Activated CD8-positive, alpha-beta memory T cell treated with anti-CD3 and anti-CD28 coated beads, Interleukin-2, amount 50 U/mL, for 48 hours (primary cell): ENCODE measurements at regions not wholly inside any gene's neighbourhood (a gene's known extent, or its start where the extent isn't known, plus 50 kb on each side); places are given as distances from the start of the nearest gene placed in this dataset.
"Not testable (repeated sequence)": the region's sequence is repeated elsewhere in the genome, so short reads cannot be mapped to it uniquely, and the experiment has no call there.

Source experiments
- DNase-seq: peaks from one replicate; pipeline ENCODE4 v3.0.0-alpha.2; 2020

DNA sequence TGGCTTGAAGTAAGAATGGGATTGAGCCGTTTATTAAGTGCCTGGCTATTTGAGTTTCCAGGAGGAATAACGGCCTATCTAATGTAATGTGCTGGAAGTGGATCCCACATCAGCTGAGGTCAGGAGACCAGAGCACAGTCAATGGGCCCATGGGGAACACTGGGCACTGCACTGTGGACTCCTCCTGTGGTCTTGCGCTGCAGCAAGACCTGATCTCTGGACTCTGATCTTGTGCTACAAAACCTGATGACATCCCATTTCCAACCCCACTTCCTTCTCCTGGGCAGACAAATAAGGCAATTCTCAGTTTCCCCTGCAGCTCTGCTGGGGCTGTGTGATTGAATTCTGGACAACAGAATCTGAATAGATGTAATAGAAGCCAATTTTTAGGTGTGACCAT is 151.7 kb upstream of the ADCY2 start:
- no peak for DNase-seq

DNA sequence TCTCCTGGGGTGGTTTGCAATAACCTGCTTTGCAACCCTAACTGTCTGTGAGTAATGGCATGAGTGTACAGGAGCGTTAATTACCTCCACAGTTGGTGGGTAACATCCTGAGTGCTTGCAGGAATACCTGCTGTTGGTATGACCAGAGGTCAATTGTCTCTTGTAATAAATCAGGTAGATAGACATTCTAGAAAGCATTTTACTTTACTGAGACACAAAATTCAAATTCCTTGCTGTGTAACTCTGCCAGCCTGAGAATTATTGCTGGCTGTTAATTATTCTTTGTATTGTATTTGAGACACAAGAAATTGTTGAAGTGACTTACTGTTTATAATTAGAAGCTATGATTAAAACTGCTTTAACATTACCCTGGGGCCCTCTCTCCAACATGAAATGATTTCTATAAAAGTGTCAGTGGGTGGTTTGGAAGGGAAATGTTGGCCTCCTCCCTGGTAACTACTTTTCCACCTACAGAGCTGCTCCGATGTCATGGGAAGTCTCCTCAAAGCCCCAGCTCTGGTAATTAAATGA is 150.8 kb upstream of the ADCY2 start:
- no peak for DNase-seq

- no peak for DNase-seq
Measured at GRCh38 chr5:7246287-7246686, 149.7 kb upstream of the ADCY2 start.

- no peak for DNase-seq
Measured at GRCh38 chr5:7250004-7250403, 145.9 kb upstream of the ADCY2 start.

- no peak for DNase-seq
Measured at GRCh38 chr5:7250611-7251010, 145.3 kb upstream of the ADCY2 start.

DNA sequence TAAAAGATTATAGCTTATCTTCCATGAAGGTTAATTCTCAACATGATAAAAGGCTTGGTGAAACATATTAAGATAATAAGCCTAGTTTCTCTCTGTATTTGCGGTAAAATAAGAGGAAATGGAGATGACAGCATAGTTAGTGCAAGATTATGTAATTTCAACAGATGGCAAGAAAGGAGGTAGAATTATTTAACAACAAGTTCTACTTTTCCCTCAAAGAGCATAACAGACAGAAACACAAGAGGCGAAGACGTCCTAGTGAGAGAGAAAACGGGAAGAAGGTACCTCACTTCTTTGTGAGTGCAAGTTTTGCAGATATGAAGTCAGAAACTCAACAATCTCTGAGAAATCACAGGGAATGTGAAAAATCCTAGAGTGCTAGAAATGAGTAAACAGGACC is 144.8 kb upstream of the ADCY2 start:
- no peak for DNase-seq

DNA sequence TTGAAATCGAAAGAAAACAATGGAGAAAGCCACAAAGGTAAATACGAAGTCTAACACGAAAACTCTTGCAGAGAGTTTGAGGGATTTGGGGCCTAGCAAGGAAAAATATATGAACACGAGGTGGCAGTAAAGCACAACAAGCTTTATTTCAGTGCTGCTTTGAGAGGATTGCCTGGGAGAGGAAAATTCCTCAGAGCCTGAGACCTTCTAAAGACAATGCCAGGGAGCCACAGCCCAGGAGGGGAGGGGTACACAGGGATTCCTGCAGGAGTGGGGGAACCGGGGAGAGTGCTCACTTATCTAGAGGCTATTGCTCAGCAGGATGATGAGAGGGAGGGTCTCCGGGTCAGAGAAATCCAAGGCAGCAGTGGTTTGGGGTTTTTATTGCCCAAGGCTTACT is 134.9 kb upstream of the ADCY2 start:
- DNase-seq: no peak

DNA sequence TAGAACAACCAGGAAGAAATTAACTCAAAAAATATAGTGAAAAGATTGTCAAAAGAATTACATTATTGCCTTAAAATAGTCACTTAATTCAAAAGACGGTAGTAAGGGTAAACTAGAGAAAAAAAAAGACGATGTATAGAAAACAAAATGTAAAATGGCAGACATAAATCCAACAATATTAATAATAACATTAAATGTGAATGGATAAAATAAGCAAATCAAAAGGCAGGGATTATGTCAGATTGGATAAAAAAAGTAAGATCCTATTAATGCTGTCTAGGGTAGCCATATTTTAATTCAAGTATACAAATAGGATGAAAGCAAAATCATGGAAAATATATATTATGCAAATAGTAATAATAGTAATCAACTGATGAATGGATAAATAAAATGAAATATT is 134.0 kb upstream of the ADCY2 start:
- no peak for DNase-seq

DNA sequence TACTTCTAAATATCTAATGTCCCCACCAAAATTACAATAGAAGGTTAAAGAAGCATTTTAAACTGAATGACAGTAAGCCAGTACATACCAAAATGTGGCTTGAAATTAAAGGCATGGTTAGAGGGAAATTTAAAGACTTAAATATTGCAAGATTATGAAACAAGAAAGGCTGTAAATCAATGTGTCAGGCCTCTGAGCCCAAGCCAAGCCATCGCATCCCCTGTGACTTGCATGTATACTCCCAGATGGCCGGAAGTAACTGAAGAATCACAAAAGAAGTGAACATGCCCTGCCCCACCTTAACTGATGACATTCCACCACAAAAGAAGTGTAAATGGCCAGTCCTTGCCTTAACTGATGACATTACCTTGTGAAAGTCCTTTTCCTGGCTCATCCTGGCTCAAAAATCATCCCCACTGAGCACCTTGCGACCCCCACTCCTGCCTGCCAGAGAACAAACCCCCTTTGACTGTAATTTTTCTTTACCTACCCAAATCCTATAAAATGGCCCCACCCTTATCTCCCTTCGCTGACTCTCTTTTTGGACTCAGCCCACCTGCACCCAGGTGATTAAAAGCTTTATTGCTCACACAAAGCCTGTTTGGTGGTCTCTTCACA is 132.4 kb upstream of the ADCY2 start:
- DNase-seq: not testable (repeated sequence)

GRCh38 chr5:7265776-7266175 is 130.2 kb upstream of the ADCY2 start:
- not testable (repeated sequence) for DNase-seq

DNA sequence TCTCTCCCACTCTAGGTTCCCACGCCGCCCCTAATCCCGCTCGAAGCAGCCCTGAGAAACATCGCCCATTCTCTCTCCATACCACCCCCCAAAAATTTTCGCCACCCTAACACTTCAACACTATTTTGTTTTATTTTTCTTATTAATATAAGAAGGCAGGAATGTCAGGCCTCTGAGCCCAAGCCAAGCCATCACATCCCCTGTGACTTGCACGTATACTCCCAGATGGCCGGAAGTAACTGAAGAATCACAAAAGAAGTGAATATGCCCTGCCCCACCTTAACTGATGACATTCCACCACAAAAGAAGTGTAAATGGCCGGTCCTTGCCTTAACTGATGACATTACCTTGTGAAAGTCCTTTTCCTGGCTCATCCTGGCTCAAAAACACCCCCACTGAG is 127.2 kb upstream of the ADCY2 start:
- not testable (repeated sequence) for DNase-seq

DNA sequence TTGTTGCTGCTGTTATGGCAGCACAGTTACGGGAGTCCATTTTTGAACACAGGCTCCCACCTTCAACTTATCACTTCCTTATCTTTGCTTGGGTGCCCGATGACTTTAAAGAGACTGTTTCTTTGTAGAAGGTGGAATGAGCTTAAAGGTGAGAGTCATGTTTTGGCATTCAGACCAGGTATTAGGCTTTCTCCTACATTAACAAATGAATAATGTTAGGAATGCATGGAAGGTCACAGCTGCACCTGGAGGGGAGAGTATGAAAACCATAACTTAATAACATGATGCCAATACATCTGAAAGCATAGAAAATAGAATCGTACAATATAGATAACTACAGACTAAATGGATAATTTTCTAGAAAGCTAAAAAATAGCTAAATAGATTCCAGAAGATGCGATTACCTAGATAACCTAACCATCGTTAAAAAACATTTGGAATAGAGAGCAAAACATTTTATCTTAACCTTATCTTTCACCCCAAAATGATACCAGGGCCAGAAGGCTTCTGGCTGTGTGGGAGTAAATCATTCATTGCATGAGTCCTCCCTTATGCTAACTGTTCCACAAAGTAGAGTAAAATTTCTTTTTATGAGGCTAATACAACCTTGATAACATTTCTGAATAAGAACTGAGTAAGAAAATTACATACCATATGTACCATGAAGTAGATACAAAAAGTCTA is 126.2 kb upstream of the ADCY2 start:
- DNase-seq: no peak

DNA sequence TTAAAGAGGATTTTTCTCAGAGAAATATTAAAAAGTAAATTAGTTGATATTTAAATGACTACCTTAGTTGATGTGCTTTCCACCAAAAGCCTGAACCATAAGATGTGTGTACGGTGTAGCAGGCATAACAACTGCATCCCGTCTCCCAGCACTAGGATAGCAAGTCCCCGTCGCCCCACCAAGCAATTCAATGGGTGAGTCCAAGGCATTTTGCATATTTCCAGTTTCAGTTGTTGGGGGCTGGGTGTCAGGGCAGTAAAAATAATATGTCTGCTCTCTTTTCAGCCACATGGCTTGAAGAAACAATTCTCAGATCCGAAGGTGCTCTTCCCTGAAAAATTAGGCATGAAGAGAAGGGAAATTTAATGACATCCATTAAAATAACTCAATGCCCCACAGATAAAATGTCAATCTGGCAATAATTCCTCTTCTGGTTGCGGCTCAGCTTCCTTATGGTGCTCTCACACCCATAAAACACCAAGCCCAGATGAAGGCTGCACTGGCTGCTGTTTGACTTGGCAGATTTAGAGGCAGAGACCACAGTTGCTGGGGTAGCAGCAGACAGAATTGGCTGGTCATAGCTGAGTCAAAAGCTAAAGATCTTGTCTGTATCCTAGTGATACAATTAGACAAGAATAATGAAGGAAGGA is 124.4 kb upstream of the ADCY2 start:
- no peak for DNase-seq

DNA sequence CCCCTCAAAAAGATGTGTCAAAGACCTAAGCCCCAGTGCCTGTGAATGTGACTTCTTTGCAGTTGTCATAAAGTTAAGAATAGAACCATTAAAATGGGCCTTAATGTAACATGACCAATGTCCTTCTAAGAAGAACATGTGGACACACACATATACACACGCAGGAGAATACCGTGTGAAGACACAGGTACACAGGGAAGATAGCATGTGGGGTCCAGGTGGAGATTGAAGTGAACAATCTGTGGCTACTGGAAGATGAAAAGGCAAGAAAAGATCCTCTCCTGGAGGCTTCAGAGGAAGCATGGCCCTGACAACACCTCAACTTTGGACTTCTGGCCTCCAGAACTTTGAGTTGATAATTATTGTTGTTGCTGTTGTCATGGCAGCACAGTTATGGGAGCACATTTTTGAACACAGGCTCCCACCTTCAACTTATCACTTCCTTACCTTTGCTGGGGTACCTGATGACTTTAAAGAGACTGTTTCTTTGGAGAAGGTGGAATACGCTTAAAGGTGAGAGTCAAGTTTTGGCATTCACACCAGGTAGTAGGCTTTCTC is 123.5 kb upstream of the ADCY2 start:
- no peak for DNase-seq

DNA sequence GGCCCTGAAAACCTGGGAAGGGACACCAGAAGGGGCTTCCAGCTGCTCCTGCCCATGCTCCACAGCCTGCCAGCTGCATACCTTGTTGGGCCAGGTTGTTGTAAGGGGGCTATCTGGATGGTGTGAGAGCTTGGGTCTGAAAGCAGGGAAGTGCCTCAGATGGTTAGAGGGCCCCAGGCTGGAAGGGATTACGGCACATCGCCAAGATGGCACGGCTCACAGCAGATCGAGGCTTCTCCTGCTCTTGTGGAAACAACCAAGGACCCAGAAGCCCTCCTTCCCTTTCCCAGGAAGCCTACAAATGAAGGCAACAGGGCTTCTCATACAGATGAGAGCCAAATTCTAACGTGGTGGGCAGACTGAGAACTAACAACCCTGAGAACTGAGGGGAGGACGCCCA is 121.7 kb upstream of the ADCY2 start:
- DNase-seq: no peak

GRCh38 chr5:7289634-7290033 is 106.3 kb upstream of the ADCY2 start:
- DNase-seq: not testable (repeated sequence)

DNA sequence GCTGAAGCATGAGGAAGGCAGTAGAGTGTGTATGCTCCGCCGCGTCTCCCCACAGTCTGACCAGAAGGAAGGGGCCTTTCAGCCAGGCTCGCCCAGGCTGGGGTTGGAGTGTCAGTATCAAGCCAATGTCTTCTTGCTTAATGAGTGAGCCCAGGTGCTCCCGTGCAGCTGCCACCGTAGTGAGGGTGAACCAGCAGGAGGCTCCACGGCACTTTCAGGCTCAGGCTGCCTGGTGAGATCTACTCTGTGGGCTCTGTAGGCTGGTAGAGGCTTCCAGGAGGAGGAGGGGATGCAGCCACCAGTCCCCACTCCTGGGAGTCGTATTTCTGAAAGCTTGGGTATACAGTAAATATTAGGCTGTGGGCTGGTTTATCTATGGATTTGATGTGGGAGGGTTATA is 98.1 kb upstream of the ADCY2 start:
- DNase-seq: not testable (repeated sequence)

GRCh38 chr5:7299731-7300130 is 96.2 kb upstream of the ADCY2 start:
- DNase-seq: not testable (repeated sequence)

DNA sequence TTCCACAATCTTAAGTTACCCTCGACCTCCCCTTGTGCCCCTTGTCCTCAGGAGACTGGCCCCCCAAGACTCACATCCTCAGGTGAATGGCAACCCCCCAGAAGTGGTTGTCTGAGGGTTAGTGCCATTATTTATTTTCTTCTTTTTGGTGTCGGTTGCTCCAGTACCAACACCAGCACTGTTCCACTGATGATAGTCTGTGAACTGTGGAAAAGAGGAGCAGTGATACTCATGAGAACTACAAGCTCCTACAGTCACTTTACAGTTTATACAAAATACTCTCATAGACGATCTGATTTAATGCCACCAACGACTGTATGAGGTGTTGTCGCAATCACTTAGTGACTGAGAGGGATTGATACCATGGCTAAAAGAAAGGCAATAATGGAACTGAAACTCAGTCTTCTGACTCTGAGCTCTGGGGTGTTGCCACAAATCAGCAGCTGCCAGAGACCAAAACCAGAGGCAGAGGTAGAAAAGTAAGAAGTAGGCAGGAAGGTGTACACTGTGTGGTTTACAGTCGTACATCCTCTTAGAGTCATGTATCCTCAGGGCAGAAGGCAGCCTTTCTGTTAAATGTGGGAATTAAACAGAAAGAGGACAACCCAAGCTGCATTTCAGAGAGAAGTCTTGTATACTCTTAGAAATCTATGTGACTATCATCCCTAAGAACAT is 90.8 kb upstream of the ADCY2 start:
- not testable (repeated sequence) for DNase-seq

- not testable (repeated sequence) for DNase-seq
Measured at GRCh38 chr5:7306556-7306955, 89.4 kb upstream of the ADCY2 start.

GRCh38 chr5:7307709-7308108 is 88.2 kb upstream of the ADCY2 start:
- DNase-seq: not testable (repeated sequence)

DNA sequence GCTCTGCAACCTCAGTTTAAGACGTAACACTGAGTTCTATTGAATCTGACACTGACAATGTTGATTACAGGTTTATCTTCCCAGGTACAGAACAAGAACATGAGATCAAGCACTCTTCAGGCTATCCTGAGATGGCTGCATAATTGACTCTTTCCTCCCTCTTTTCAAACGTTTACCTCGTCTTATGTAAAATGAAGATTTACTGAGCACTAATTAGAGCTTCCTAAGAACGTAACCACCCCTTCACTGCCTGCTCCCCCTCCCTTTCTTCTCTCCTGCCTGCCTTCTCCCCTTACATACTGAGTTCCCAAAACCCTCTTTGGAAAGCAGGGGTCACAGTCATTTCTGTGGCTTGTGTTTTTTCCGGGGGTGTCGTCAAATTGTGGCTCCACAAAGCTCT is 86.2 kb upstream of the ADCY2 start:
- not testable (repeated sequence) for DNase-seq

DNA sequence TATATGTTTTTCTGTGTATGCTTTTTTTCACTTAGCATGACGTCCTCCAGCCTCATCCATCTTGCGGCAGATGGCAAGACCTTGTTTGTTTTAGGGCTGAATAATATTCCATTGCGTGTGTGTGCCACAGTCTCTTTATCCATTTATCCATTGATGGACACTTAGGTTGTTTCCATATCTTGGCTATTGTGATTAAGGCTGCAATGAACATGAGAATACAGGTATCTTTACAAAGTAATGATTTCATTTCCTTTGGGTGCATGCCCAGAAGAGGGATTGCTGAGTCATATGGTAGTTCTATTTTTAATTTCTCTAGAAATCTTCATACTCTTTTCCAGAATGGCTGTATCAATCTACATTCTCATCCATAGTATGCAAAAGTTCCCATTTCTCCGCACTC is 85.3 kb upstream of the ADCY2 start:
- not testable (repeated sequence) for DNase-seq
